HG02588 (cell line): ENCODE measurements at regions not wholly inside any gene's neighbourhood (a gene's known extent, or its start where the extent isn't known, plus 50 kb on each side); places are given as distances from the start of the nearest gene placed in this dataset.
"Not testable (repeated sequence)": the region's sequence is repeated elsewhere in the genome, so short reads cannot be mapped to it uniquely, and the experiment has no call there.

ENCODE experiments used
- ATAC-seq: cut with Tn5 transposase; IDR thresholded peaks from one replicate; pipeline ENCODE4 v1.9.1; 2021; ENCODE audit warnings: mild to moderate bottlenecking, moderate library complexity; ENCODE audit not compliant: unreplicated experiment

GRCh38 chr6:140500849-140501248 is 1126.4 kb upstream of the CITED2 start:
- ATAC-seq = no peak

DNA sequence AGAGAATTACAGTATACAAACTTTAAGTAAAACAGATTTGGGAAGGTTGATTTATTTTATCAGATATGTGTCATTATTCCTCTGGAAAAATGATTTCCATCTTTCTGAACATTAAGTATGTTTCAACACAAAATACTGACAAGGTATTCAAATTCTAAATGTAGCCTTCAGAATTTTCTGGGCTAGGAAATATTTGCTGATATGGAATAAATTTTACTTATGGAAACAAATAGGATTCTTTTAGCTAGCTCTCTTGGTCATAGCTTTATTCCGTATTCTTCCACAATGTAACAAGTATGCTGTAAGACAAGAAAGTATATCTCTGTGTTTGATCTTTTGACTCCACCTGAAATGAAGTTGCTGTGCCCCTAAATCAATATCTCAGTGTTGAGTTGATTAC is 1125.2 kb upstream of the CITED2 start:
- no peak for ATAC-seq

GRCh38 chr6:140494321-140495108 is 1120.1 kb upstream of the CITED2 start:
- no peak for ATAC-seq

GRCh38 chr6:140493470-140493869 is 1119.0 kb upstream of the CITED2 start:
- not testable (repeated sequence) for ATAC-seq

DNA sequence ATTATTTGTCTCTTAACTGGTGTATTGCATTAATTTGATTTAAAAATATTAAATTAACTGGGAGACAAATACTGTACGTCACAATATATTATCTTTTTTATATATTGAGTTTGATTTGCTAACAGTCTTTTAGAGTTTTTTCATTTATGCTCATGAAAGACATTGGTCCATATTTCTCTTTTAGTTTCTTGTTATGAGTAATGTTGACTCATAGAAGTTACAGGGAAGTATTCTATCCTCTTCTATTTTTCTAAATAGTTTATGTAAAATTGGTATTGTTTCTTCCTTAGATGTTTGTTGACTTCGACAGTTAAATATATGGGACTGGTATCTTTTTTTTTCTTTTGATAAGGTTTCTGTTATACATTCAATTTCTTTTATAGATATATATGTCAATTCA is 1115.6 kb upstream of the CITED2 start:
- no peak for ATAC-seq

DNA sequence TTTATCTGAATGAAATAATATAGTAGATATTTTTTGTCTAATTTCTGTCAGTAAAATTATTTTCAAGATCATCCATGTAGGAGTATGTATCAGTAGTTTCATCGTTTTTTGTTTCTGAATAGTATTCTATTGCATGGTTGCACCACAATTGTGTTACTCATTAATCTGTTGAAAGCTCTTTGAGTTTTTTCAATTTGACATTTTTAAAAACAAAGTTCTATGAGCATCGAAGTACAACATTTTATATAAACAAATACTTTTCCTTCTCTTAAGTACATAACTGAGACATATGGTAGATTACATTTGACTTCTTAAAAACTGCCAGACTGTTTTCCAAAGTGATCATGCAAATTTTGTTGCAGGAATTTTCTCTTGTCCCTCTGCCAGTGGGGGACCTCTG is 1113.1 kb upstream of the CITED2 start:
- no peak for ATAC-seq

DNA sequence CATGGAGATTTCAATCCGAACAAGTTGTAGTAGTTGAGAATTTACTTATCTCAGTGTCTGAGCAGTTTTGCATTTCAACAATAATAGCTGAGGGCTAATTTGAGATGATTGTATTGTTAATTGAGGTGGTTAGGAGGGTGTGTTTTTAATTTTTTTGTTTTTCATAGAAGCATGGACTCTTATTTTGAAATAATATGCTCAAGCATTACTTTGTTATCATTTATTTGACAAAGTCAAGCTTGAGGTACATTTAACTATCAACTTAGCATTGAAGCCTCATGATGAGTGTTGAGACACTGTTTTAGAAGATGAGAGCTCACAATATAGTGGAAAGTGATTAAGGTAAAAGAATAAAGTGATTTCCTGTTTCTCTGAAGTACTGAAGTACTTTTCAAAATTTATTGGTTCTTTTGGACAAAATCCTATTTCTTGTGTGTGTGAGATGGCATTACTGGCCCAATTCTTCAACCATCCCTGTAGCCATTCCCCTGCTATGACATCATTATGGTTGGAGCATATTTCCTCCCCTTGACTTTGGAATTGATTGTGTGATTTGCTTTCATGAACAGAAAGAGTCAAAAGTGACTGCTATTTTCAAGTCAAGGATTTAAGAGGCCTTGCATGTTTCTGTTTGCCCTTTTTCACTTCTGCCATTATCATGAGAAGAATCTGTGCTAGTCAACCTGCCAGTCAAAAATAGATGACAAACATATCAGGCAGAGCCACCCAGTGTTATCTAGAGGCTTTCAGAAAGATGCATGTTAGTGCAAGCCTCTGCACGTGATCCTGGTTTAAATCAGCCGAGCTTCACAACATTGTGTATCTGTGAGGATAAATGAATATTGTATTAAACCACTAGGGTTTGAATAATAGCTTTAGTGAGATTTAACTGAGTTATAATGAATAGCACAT is 1112.3 kb upstream of the CITED2 start:
- no peak for ATAC-seq

DNA sequence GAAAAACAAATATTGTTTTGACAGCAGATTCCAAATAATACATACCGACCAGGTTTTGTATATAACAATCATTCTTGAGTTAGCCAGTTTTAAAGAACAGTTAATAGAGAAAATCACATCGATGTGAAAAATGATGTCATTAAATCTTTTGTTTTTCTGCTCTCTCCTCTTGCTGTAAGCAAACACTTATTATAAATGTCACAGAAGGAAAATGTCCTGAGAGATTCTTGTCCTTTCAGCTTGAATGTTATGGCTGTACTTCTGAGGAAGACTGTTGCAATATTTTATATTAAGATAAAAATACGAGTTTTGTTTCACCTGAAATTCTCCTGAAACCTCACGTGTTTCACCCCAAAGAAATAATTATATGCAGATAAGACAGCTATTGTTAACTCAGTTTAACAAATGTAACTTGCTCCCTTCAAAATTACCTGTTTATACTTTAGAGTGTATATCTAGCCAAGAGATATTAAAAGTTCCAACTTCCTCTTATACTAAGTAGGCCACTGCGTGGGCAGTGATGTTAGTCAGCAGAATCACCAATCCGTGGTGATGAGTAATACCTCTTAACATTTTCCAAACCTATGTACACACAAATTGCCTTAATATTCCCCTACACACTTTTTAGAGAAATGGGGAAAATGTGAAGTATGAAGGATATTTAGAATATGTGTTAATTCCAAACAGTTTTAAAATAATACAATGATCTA is 1111.4 kb upstream of the CITED2 start:
- no peak for ATAC-seq

GRCh38 chr6:140480852-140481251 is 1106.4 kb upstream of the CITED2 start:
- ATAC-seq = no peak

DNA sequence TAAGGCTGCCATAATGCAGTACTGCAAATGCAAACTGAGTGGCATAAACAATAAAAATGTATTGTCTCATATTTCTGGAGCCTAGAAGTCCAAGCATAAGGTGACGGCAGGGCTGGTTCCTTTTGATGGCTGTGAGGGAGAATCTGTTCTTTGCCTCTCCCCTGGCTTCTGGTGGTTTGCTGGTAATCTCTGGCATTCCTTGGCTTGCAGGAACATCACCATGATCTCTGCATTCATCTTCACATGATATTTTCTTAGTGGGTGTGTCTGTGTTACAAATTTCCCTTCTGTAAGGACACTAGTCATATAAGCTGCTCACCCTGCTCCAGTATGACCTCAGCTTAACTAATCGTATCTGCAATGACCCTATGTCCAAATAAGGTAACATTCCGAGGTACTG is 1104.2 kb upstream of the CITED2 start:
- no peak for ATAC-seq

GRCh38 chr6:140475086-140475485 is 1100.6 kb upstream of the CITED2 start:
- no peak for ATAC-seq

DNA sequence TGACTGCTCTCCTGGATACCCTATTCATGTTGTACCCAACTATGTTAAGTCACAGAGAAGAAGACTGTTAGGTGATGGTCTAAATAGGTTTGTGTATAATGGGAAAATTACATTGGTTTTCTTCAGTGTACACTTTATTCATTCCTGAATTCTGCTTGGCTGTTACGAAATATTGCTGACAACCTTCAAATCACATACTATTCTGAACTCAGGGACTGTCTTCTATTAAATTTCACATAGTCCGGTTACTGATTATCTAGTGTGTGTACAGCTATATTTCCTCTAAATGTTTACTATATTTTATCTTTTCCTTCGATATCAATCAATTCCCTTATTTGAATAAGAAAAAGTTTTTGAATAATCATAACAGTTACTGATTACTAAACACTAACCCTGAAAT is 1090.3 kb upstream of the CITED2 start:
- ATAC-seq = no peak

DNA sequence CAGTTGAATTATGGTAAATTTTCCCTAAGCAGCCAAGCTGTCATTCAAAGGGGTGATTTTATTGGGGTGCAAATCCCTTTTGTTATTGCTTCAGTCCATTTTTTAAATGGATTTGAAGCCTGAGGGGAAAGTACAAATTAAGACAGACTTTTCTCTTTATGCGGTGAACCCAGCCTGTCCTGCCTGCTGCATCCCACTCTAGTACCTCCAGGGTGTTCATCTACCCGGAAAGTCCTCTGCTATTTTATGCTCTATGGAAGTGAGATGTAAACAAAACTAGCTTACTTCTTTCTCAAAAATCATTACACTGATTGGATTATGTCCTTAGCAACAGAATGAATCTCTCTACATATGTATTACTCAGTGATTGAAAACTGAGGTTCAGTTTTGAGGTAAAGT is 1088.9 kb upstream of the CITED2 start:
- no peak for ATAC-seq

DNA sequence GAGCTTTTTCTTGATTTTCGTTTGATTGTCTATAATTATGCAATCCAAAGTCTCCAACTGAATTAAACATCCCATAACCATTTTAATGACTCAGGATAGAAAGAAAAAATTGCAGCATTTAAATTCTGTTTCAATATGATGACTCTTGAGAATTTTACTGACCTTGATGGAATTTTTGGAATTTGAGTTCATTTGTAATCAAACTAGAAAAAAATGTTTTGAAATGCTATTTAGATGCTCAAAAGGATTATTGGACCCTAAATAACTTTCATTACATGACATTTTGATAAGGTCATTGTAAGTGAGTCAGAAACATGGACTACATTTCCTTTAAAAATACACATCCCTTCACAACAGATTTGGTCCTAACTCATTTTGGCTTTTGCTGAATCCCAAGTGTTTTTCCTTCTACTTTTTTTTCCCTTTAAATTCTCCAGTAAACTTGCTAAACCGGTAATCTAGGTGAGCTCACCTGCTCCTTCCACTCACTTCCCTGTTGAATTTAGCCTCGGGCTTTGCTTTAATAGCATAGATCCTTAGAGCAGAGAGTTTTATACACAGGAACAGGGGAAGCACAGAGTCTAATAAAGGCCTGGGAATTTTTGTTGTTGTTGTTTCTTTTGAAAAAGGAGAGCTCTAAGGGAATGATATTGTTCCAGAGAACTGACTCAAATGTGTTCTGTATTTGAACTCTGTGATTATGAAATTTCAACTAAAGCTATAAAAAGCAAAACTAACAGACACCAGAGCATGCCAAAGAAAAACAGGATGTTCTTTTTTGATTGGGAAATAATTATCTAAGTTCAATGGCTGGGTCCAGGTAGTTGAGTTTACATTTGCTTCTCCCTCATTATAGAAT is 1088.2 kb upstream of the CITED2 start:
- no peak for ATAC-seq

GRCh38 chr6:140462076-140462452 is 1087.6 kb upstream of the CITED2 start:
- no peak for ATAC-seq

DNA sequence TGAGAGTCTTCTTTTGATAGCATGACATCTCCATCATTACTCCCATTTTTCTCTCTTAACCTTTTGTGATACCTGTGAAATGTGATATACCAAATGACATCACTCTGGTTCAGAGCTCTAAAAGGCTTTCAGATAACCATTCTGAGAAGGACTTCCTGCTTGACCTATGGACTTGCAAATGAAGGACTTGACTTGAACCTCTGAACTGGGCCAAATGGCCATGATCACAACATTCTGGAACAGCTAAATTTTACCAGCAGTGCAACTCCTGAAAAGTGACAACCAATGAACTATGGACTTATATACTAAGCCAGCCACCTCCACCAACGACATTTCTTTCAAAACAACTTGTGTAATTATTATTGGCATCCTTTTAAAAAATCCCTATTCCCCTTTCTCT is 1085.8 kb upstream of the CITED2 start:
- no peak for ATAC-seq

- no peak for ATAC-seq
Measured at GRCh38 chr6:140459209-140459608, 1084.8 kb upstream of the CITED2 start.

DNA sequence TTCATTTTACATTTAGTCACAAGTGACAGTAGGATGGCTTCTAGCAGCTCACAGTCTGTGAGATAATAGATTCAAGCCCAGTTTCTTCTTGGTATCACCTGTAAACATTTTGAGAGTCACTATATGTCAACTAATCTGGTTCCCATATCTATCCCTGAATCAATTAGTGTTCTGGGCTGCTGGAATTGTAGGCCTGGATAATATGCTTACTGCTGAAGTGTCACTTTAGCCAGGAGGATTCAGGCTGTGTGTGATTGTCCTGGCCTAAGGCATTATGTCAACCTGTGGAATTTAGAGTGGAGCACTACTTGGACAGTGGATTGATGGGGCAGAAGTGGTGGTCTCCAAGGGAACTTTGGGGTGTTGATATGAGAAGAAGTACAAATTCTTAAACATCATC is 1071.8 kb upstream of the CITED2 start:
- no peak for ATAC-seq

DNA sequence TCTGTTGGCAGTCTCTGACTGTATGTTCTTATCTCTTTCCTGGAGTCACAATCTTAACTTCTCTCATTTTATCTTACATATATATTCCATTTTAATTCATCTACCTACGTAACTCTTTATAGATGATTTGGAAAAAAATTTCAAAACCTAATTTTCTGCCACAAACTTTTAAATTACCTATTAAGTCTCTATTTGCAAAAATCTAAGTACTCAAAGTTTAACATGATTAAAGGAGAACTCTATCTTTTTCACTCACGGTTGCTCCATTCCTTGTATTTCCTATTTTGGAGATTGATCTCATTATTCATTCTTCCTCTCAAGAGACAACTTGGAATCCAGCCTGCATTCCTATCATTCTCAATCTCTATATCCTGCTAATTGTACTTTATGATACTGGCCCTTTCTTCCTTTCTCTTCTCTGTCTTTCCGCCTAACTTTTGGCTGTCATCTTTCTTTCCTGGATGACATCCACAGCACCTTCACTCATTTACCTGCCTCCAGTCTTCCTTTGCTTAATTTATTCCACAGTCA is 1071.1 kb upstream of the CITED2 start:
- no peak for ATAC-seq

GRCh38 chr6:140443112-140443511 is 1068.7 kb upstream of the CITED2 start:
- ATAC-seq = not testable (repeated sequence)
